Endothelial cell of umbilical vein (primary cell): ENCODE measurements at regions not wholly inside any gene's neighbourhood (a gene's known extent, or its start where the extent isn't known, plus 50 kb on each side); places are given as distances from the start of the nearest gene placed in this dataset.

Experiments used
- BruUV-seq: library from RNA; stranded (reverse); fragments of 400-500 nt; replicated peaks from 2 replicates; lab custom pipeline; 2021; lab: Mats Ljungman, UMichigan
- CTCF ChIA-PET: fragments of 300-600, 350-600 bp; sonication (Branson Sonifier 250); formaldehyde crosslinking; loops from one replicate; lab custom pipeline; 2021; ENCODE audit warnings: antibody characterized with exemption, inconsistent platforms; lab: Charles Lee
- POLR2A ChIA-PET: fragments of 300-600, 350-600 bp; sonication (Branson Sonifier 250); formaldehyde crosslinking; loops from one replicate; lab custom pipeline; 2021; ENCODE audit warnings: antibody characterized with exemption, inconsistent platforms; lab: Charles Lee
- DNase-seq: peaks from one replicate; pipeline ENCODE4 v3.0.0-alpha.2; 2011; ENCODE audit warnings: low read depth, low spot score
- FAIRE-seq: peaks from 2 replicates; lab custom pipeline; 2011; peaks lifted over from hg19 to GRCh38; lab: Jason Lieb, UNC
- H2AFZ ChIP-seq: 2 replicates; pipeline ENCODE4 v1.6.0; 2012; ENCODE audit warnings: low read depth, low read length, control low read depth, inconsistent platforms
- H3K27ac ChIP-seq: 2 replicates; pipeline ENCODE4 v1.5.1; 2011; ENCODE audit warnings: low read depth, mild to moderate bottlenecking, control low read depth, low read length, moderate library complexity; ENCODE audit not compliant: insufficient read depth
- H3K27me3 ChIP-seq, 2 experiments: 2 replicates each; pipeline versions ENCODE4 v1.6.0 to v1.6.1; 2011; ENCODE audit warnings: low read length in 2 of 2, mixed read lengths in 1 of 2; ENCODE audit not compliant: control insufficient read depth in 2 of 2, insufficient read depth in 2 of 2
- H3K36me3 ChIP-seq, 2 experiments: 2 replicates in 1 of 2; 3 replicates in 1 of 2; pipeline ENCODE4 v1.5.1; 2011; ENCODE audit warnings: low read length in 2 of 2, mild to moderate bottlenecking in 1 of 2, moderate library complexity in 1 of 2; ENCODE audit not compliant: control insufficient read depth in 2 of 2, insufficient read depth in 2 of 2; ENCODE audit errors: extremely low read depth in 1 of 2
- H3K4me1 ChIP-seq: 3 replicates; pipeline ENCODE4 v1.5.1; 2011; ENCODE audit warnings: mild to moderate bottlenecking, low read length; ENCODE audit not compliant: control insufficient read depth, insufficient read depth; ENCODE audit errors: extremely low read depth
- H3K4me2 ChIP-seq: 2 replicates; pipeline ENCODE4 v1.6.1; 2011; ENCODE audit warnings: low read length, control low read depth, mixed read lengths; ENCODE audit not compliant: insufficient read depth
- H3K4me3 ChIP-seq, 3 experiments: fragments of 200-600 bp in 1 of 3; sonication (generic), shearing (Covaris generic) in 1 of 3; replicated peaks in 1 of 3; 2 replicates each; pipeline ENCODE4 v1.5.1; 2011 to 2016; ENCODE audit warnings: control low read depth in 3 of 3, low read length in 3 of 3, mild to moderate bottlenecking in 2 of 3, inconsistent platforms in 1 of 3, low read depth in 1 of 3, moderate library complexity in 1 of 3; ENCODE audit not compliant: insufficient read depth in 1 of 3
- H3K79me2 ChIP-seq: 2 replicates; pipeline ENCODE4 v1.6.0; 2012; ENCODE audit warnings: low read length, inconsistent platforms; ENCODE audit not compliant: control insufficient read depth, insufficient read depth
- H3K9ac ChIP-seq: replicated peaks from 2 replicates; pipeline ENCODE3; 2011; ENCODE audit warnings: low read length, control low read depth; ENCODE audit not compliant: insufficient read depth; ENCODE audit errors: extremely low read depth
- H3K9me1 ChIP-seq: replicated peaks from 3 replicates; pipeline ENCODE4 v1.6.0; 2011; ENCODE audit warnings: mild to moderate bottlenecking, low read length; ENCODE audit not compliant: control insufficient read depth, insufficient read depth; ENCODE audit errors: extremely low read depth
- H3K9me3 ChIP-seq: replicated peaks from 2 replicates; pipeline ENCODE4 v1.5.1; 2012; ENCODE audit warnings: low read length, inconsistent platforms; ENCODE audit not compliant: control insufficient read depth, insufficient read depth
- H4K20me1 ChIP-seq: replicated peaks from 2 replicates; pipeline ENCODE3; 2011; ENCODE audit warnings: mild to moderate bottlenecking, low read length; ENCODE audit not compliant: control insufficient read depth, insufficient read depth; ENCODE audit errors: extremely low read depth
- CTCF ChIP-seq, 2 donors: IDR thresholded peaks; 1 replicate in 1 of 2; 2 replicates in 1 of 2; pipeline ENCODE4 v1.5.1; 2011; ENCODE audit warnings: low read length in 2 of 2, mild to moderate bottlenecking in 2 of 2, moderate library complexity in 2 of 2, control low read depth in 1 of 2, inconsistent platforms in 1 of 2, low read depth in 1 of 2; ENCODE audit not compliant: insufficient read depth in 1 of 2; ENCODE audit errors: extremely low read depth in 1 of 2
- EZH2 ChIP-seq: IDR thresholded peaks from 2 replicates; pipeline ENCODE4 v1.6.1; 2012; ENCODE audit warnings: borderline replicate concordance, low read depth, mild to moderate bottlenecking, moderate library complexity, low read length, inconsistent platforms; ENCODE audit not compliant: severe bottlenecking
- FOS ChIP-seq: IDR thresholded peaks from 2 replicates; pipeline ENCODE4 v1.6.1; 2011; ENCODE audit warnings: mild to moderate bottlenecking, low read length, moderate library complexity, borderline replicate concordance; ENCODE audit not compliant: insufficient read depth
- GATA2 ChIP-seq: IDR thresholded peaks from 2 replicates; pipeline ENCODE4 v1.7.0; 2011; ENCODE audit warnings: low read depth, mild to moderate bottlenecking, moderate library complexity, mixed read lengths, low read length; ENCODE audit not compliant: insufficient read length, insufficient read depth
- JUN ChIP-seq: IDR thresholded peaks from 2 replicates; pipeline ENCODE4 v1.6.1; 2011; ENCODE audit warnings: borderline replicate concordance, low read depth; ENCODE audit not compliant: insufficient read length, insufficient read depth
- MAX ChIP-seq: IDR thresholded peaks from 2 replicates; pipeline ENCODE4 v1.6.1; 2011; ENCODE audit not compliant: insufficient read depth, insufficient read length
- MYC ChIP-seq: IDR thresholded peaks from one replicate; pipeline ENCODE4 v1.6.1; 2011; ENCODE audit warnings: mild to moderate bottlenecking, low read depth, low read length
- POLR2A ChIP-seq: IDR thresholded peaks from 2 replicates; pipeline ENCODE4 v1.6.1; 2012; ENCODE audit warnings: low read depth, mild to moderate bottlenecking, control low read depth, low read length
- POLR2AphosphoS5 ChIP-seq: IDR thresholded peaks from 2 replicates; pipeline ENCODE4 v1.6.1; 2012; ENCODE audit warnings: low read depth, mild to moderate bottlenecking, control low read depth, low read length, moderate library complexity; ENCODE audit not compliant: insufficient read depth
- dilution Hi-C: fragments of 300-500 bp; cut with MboI; formaldehyde crosslinking; loops from one replicate; pipeline ENCODE4 v1.15.0; 2019; ENCODE audit warnings: low sequenced_read_pairs; ENCODE audit not compliant: extremely low pct_ligation_motif_present
- intact Hi-C: fragments of 100-400 bp; cut with micrococcal nuclease; formaldehyde crosslinking; loops from one replicate; pipeline ENCODE4 v1.10.0; 2022

GRCh38 chr11:109236188-109236587 lies 185.8 kb upstream of the C11orf87 start:
- FAIRE-seq (no peak), DNase-seq (no peak)
- Histone ChIP-seq H3K27me3 (no peaks in the 10 kb centered on the region), H3K36me3 (no peaks in the 10 kb centered on the region), H4K20me1 (no peaks in the 10 kb centered on the region), H3K4me2 (no peak overlapping the region), H3K79me2 (no peaks in the 10 kb centered on the region), H3K4me3 (no peak overlapping the region), H2AFZ (no peak overlapping the region), H3K27ac (no peak overlapping the region), H3K4me1 (no peaks in the 10 kb centered on the region), H3K9me1 (no peaks in the 10 kb centered on the region), H3K9me3 (no peaks in the 10 kb centered on the region), H3K9ac (no peak overlapping the region)
- ChIA-PET POLR2A (no interaction called here), CTCF (no interaction called here)
- intact Hi-C loops, result no loop called here
- no peak for TF ChIP-seq GATA2
- no peak for TF ChIP-seq POLR2AphosphoS5
- TF ChIP-seq MYC, result no peak
- no peak for TF ChIP-seq FOS
- no peak for TF ChIP-seq MAX
- no peak for TF ChIP-seq POLR2A
- no peak for TF ChIP-seq JUN
- no peak for TF ChIP-seq CTCF (IDR thresholded peaks at IDR 0.05; ENCODE audit: extremely low read depth in 1 of 2, insufficient read depth in 1 of 2, low read depth in 1 of 2, low read length in 2 of 2)
- no peak for TF ChIP-seq EZH2
- no TSS peak for BruUV-seq
- dilution Hi-C loops, result no loop called here
